ENCODE measurements at regions not wholly inside any gene's neighbourhood (a gene's known extent, or its start where the extent isn't known, plus 50 kb on each side); places are given as distances from the start of the nearest gene placed in this dataset.

DNA sequence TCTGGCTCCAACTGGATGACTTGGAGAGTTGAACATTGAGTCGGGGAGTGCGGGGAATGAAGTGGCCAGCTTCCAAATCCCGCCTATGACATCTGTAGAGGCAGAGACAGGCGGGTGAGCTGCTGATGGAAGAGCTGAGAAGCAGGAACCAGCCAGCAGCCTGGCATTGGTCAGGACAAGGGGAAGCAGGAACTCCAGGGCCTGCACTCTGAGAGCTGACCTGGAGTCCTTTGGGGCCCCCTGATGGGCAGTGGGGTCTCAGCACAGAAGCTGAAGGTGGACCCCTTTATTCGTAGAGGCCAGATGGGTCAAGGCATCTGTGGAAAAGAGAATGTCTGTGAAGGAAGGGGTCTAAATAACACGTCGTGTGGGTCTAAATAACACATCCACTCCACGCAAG, 57.0 kb downstream of the SEC61G start:
- DNase-seq = no peak

DNA sequence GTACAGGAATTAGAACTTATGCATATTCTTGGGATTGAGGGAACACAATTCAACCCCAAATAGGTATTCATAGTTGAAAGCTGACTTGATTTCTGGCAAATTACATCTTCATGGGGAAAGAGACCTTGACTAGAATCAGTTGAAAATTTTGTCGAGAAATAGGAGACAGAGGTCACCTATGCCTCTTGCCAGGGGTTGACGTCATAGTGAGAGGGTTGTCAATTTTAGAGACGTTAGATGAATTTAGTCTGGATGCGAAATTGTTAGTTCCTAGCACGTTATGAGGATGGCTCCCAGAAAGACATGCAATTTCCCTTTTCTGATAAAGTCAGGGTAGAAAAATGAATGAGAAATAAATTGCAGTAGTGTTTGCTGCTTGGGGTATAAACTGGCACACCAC, 59.3 kb downstream of the SEC61G start:
- Mint-ChIP-seq H3K9me3 (no peaks in the 10 kb centered on the region), H3K4me3 (no peak overlapping the region), H3K4me1 (ENCODE audit: low read depth in 2 of 2) (no peaks in the 10 kb centered on the region), H3K27ac (no peak overlapping the region), H3K27me3 (peaks cover 0 to 9% of the 10 kb centered on the region in 2 donors), H3K36me3 (ENCODE audit: insufficient read depth) (no peaks in the 10 kb centered on the region)
- DNase-seq (no peak), ATAC-seq (replicated peaks) (no peak)

More for the DNA sequence above, 57.0 kb downstream of the SEC61G start:
- H3K27me3 Mint-ChIP-seq = peaks cover 0 to 9% of the 10 kb centered on the region in 2 donors
- H3K4me1 Mint-ChIP-seq (ENCODE audit: low read depth in 2 of 2) = no peaks in the 10 kb centered on the region
- H3K9me3 Mint-ChIP-seq = no peaks in the 10 kb centered on the region
- H3K36me3 Mint-ChIP-seq (ENCODE audit: insufficient read depth) = no peaks in the 10 kb centered on the region
- ATAC-seq (replicated peaks) = no peak
- H3K27ac Mint-ChIP-seq = no peak overlapping the region
- no peak overlapping the region for H3K4me3 Mint-ChIP-seq

DNA sequence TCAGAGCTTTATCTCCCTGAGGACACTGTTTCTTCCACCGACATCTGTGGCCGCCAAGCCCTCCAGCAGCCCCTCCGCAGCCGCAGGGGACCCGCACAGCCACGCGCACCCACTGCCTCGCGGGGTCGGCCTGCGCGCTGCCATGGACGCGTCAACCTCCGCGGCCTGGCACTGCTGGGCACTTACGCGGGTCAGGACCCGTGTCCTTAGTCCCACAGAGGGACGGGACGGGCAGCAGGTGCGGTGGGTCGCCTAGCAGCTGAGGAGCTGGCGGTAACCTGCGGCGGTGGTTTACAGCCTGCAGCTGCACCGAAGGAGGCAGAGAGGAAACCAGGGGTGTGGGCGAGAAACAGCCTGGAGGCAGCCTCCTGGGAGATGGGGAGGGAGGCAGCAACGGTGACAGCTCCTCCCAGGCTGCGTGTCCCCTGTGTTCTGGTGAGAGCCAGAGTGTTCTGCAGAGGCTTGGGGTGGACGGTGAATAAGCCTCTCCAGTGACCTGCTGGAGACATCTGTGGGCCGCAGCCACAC, 61.3 kb downstream of the SEC61G start:
- H3K9me3 Mint-ChIP-seq = peaks cover 0 to 2% of the 10 kb centered on the region in 2 donors
- H3K4me1 Mint-ChIP-seq (ENCODE audit: low read depth in 2 of 2) = no peaks in the 10 kb centered on the region
- H3K36me3 Mint-ChIP-seq (ENCODE audit: insufficient read depth) = no peaks in the 10 kb centered on the region
- DNase-seq (no peak), ATAC-seq (replicated peaks) (no peak)
- H3K27ac Mint-ChIP-seq = no peak overlapping the region
- H3K4me3 Mint-ChIP-seq = no peak overlapping the region
- peaks cover 0 to 9% of the 10 kb centered on the region in 2 donors for H3K27me3 Mint-ChIP-seq

DNA sequence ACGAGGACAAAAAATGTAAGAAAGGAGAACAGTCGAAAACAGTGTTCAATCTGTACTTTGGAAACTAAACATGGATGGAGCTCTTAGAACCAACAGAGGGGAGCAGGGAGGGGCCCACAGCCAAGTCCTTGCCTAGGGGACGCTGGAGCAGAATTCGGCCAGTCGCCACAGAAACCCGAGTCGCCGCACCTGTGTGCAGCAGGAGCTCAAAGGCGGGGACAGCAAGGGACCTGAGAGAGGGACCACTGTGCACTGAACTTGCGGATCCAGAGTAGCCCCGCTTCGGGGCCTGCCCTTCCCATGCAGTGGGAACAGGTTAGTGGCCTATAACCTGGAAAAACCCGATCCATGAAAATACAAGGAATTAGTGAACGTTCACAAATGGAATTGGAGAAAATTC, 68.1 kb downstream of the SEC61G start:
- peaks cover 6% of the 10 kb centered on the region for H3K36me3 Mint-ChIP-seq (ENCODE audit: insufficient read depth)
- H3K4me3 Mint-ChIP-seq = no peak overlapping the region
- H3K9me3 Mint-ChIP-seq = peaks cover 0 to 2% of the 10 kb centered on the region in 2 donors
- no peak for ATAC-seq (replicated peaks)
- H3K27me3 Mint-ChIP-seq = no peaks in the 10 kb centered on the region
- no peaks in the 10 kb centered on the region for H3K4me1 Mint-ChIP-seq (ENCODE audit: low read depth in 2 of 2)
- H3K27ac Mint-ChIP-seq = no peak overlapping the region
- no peak for DNase-seq

DNA sequence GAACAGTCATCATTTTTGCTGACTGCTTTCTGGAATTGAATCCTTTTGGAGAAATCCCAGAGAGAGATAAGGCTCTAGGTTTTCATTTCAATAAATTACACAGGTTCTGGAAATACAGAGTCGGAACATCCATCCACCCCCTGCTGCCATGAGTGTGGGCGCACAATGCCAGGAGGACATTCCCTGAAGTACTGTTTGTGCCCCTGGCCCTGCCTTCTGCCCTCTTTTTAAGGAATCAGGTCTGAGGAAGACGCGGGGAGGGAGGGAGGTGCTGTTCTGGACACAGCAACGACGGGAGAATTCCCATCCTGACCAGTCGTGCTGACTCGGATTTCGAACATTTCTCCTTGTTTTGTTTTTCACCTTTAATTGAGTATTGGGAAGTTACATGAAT, 69.0 kb downstream of the SEC61G start:
- Mint-ChIP-seq H3K36me3 (ENCODE audit: insufficient read depth) (peaks cover 6% of the 10 kb centered on the region), H3K9me3 (peaks cover 1 to 2% of the 10 kb centered on the region in 2 donors), H3K27ac (no peak overlapping the region), H3K4me3 (no peak overlapping the region), H3K27me3 (no peaks in the 10 kb centered on the region), H3K4me1 (ENCODE audit: low read depth in 2 of 2) (no peaks in the 10 kb centered on the region)
- DNase-seq (no peak), ATAC-seq (replicated peaks) (no peak)

DNA sequence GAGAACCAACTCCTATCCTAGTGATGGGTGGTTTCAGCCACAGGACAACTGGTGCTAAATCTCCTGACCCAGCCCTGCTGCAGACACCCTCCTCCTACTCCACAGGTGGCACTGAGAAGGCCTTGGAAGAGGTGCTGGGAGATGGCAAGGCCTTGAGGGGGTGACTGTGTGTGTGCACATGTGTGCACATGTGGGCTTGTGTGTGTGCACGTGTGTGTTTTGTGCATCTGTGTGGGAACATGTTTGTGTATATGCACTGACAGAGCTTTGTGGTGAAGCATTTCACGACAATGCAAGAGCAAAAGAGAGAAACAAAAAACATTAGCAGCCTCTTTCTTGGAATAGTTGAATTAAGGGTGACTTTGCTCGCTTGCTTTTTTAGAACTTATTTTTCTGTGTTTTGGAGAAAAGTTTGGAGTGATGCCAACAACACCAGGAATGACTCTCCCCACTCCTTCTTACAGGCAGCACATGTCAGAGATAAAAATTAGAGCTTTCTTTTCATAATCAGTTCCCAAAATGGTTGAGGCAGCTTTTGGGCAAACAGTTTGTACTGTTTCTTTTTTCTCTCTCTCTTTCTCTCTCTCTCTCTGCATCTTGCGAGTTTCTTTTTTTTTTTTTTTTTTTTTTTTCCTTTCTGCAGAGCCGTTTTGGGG, 69.5 kb downstream of the SEC61G start:
- Mint-ChIP-seq H3K36me3 (ENCODE audit: insufficient read depth) (peaks cover 6% of the 10 kb centered on the region), H3K4me3 (no peak overlapping the region), H3K27ac (no peak overlapping the region), H3K27me3 (no peaks in the 10 kb centered on the region), H3K4me1 (ENCODE audit: low read depth in 2 of 2) (no peaks in the 10 kb centered on the region), H3K9me3 (peaks cover 6 to 7% of the 10 kb centered on the region in 2 donors)
- DNase-seq (no peak), ATAC-seq (replicated peaks) (no peak)

DNA sequence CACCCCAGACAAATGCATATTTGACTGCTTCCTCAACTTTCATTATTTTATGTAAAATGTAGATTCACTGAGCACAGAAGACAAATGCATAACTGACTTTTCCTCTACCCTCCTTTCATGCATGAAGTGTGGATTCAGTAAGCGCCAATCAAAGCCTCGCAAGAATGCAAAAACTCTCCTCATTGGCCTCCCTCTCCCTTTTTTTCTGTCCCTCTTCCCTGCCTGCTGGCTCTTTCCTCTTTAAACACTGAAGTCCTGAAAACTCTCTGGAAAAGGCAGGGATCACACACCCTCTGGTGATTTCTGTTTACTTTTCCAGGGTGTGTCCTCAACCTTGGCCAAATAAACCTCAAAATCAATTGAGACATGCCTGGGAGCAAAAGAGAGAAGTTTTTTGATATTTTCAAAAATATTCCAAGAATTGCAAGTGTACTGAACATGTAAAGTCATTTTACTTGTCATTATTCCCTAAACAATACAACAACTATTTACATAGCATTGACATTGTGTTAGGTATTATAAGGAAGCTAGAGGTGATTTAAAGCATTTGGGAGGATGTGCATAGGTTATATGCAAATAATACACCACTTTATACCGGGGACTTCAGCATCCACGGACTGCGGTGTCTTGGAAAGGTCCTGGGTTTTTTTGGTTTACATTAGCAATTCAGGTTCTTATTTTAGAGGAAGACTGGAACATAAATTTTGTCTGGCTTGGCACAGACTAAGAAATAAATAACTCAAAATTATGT, 71.4 kb downstream of the SEC61G start:
- peaks cover 6% of the 10 kb centered on the region for H3K36me3 Mint-ChIP-seq (ENCODE audit: insufficient read depth)
- no peak overlapping the region for H3K27ac Mint-ChIP-seq
- H3K9me3 Mint-ChIP-seq = peaks cover 4 to 8% of the 10 kb centered on the region in 2 donors
- no peak overlapping the region for H3K4me3 Mint-ChIP-seq
- H3K4me1 Mint-ChIP-seq (ENCODE audit: low read depth in 2 of 2) = no peaks in the 10 kb centered on the region
- DNase-seq = no peak
- H3K27me3 Mint-ChIP-seq = no peaks in the 10 kb centered on the region
- ATAC-seq (replicated peaks) = no peak

DNA sequence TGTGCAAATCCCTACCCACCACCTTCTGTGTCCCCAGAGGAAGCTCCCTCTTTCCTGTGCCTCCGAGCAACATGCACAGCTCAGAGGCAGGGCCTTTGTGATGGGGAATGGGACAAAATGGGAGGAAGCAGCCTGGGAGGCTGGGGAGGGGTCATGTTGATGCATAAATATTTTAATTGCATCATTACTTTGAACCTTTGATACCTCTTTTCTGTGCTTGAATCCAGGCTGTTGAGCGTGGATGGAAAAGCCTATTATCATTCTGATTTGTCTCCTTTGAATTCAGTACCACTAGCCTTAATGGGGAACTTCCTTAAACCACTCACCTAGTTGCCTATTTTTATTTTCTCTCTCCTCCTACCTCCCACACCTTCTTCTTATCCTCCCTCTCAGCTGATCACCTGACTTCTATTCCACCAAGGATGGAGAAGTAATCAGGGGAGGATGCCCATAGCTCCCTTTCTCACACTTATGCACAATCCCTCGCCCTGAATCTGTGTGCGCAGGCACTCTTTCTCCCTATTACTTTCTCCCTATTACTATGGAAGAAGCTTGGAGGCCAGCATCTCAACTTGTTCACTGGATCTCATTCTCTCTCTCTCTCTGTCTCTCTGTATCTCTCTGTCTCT, 78.5 kb downstream of the SEC61G start:
- Mint-ChIP-seq H3K4me1 (ENCODE audit: low read depth in 2 of 2) (no peaks in the 10 kb centered on the region), H3K9me3 (peaks cover 5 to 8% of the 10 kb centered on the region in 2 donors), H3K36me3 (ENCODE audit: insufficient read depth) (peaks cover 3% of the 10 kb centered on the region), H3K4me3 (no peak overlapping the region), H3K27ac (no peak overlapping the region), H3K27me3 (no peaks in the 10 kb centered on the region)
- DNase-seq = no peak
- no peak for ATAC-seq (replicated peaks)

DNA sequence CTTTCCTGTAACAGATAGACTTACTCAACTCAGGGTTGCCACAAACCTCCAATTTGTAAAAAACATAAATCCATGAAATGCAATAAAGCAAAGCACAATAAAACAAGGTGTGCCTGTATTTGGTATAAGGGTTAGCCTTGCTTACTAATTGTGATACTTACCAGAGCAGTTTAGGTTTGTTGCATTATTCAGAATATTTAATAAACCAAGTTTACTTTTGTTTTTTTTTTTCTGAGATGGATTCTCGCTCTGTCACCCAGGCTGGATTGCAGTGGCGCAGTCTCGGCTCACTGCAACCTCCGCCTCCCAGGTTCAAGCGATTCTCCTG, 79.6 kb downstream of the SEC61G start:
- DNase-seq (no peak), ATAC-seq (replicated peaks) (no peak)
- Mint-ChIP-seq H3K27me3 (no peaks in the 10 kb centered on the region), H3K4me1 (ENCODE audit: low read depth in 2 of 2) (no peaks in the 10 kb centered on the region), H3K36me3 (ENCODE audit: insufficient read depth) (peaks cover 3% of the 10 kb centered on the region), H3K9me3 (peaks cover 1% of the 10 kb centered on the region in 2 donors), H3K27ac (no peak overlapping the region), H3K4me3 (no peak overlapping the region)

DNA sequence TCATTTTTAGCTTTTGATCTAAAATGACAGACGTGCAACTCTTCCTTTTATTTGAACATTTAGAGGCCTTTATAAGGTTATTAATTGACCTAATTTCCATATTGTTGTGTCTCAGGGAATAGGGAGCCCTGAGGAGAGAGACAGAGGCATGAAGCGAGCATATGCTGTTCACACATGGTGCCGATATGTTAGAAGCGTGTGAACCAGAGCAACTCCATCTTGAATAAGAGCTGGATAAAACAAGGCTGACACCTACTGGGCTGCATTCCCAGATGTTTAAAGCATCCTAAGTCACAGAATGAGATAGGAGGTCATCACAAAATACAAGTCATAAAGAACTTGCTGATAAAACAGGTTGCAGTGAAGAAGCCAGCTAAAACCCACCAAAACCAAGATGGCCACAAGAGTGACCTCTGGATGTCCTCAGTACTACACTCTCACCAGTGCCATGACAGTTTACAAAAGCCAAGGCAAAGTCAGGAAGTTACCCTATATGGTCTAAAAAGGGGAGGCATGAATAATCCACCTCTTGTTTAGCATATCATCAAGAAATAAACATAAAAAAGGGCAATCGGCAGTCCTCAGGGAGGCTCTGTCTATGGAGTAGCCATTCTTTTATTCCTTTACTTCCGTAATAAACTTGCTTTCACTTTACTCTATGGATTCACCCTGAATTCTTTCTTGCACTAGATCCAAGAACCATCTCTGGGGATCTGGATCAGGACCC, 80.1 kb downstream of the SEC61G start:
- H3K27ac Mint-ChIP-seq = no peak overlapping the region
- H3K4me3 Mint-ChIP-seq = no peak overlapping the region
- H3K36me3 Mint-ChIP-seq (ENCODE audit: insufficient read depth) = peaks cover 3% of the 10 kb centered on the region
- ATAC-seq (replicated peaks) = no peak
- H3K4me1 Mint-ChIP-seq (ENCODE audit: low read depth in 2 of 2) = no peaks in the 10 kb centered on the region
- no peak for DNase-seq
- H3K9me3 Mint-ChIP-seq = peaks cover 0 to 1% of the 10 kb centered on the region in 2 donors
- H3K27me3 Mint-ChIP-seq = no peaks in the 10 kb centered on the region

DNA sequence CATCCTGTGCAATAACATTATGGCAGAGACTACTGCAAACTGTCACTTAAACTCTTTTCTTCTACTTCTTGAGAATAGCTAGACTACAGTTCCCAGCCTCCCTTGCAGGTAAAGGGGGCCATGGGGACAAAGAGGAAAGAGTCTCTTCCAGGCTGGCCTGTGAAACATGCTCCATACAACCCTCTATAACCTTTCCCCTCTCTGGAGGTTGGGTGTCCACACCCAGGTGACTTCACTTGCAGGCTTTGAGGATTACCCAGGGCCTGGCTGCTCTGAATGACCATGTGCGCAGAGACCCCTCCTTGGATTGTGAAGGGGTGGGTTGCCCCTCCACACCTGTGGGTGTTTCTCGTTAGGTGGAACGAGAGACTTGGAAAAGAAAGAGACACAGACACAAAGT, 84.1 kb downstream of the SEC61G start:
- Mint-ChIP-seq H3K9me3 (peaks cover 0 to 2% of the 10 kb centered on the region in 2 donors), H3K4me1 (ENCODE audit: low read depth in 2 of 2) (no peaks in the 10 kb centered on the region), H3K27ac (no peak overlapping the region), H3K36me3 (ENCODE audit: insufficient read depth) (no peaks in the 10 kb centered on the region), H3K27me3 (no peaks in the 10 kb centered on the region), H3K4me3 (no peak overlapping the region)
- ATAC-seq (replicated peaks) (no peak), DNase-seq (no peak)

DNA sequence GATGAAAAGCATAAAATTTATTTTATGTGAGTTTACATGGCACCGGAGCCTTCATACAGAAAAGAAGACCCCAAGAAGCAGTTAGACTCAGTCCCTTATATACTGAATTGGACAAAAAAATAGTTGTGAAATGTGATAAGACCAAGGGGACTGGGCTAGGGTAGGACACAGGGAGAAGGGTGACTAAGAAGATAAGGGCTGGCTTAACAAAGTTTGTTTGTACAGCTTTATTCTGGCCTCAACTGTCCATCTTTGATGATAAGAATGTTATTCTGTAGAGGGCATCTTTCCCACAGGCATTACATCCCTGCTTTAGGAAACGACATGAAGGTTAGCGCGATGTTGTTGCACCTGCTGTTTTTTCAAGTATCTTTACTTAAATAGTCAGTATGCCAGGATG, 86.5 kb downstream of the SEC61G start:
- ATAC-seq (replicated peaks) (no peak), DNase-seq (no peak)
- Mint-ChIP-seq H3K27ac (no peak overlapping the region), H3K27me3 (no peaks in the 10 kb centered on the region), H3K4me3 (no peak overlapping the region), H3K9me3 (peaks cover 0 to 2% of the 10 kb centered on the region in 2 donors), H3K4me1 (ENCODE audit: low read depth in 2 of 2) (no peaks in the 10 kb centered on the region), H3K36me3 (ENCODE audit: insufficient read depth) (no peaks in the 10 kb centered on the region)

Measured in effector memory CD8-positive, alpha-beta T cell (primary cell).